ENCODE measurements at regions not wholly inside any gene's neighbourhood (a gene's known extent, or its start where the extent isn't known, plus 50 kb on each side); places are given as distances from the start of the nearest gene placed in this dataset.

DNA sequence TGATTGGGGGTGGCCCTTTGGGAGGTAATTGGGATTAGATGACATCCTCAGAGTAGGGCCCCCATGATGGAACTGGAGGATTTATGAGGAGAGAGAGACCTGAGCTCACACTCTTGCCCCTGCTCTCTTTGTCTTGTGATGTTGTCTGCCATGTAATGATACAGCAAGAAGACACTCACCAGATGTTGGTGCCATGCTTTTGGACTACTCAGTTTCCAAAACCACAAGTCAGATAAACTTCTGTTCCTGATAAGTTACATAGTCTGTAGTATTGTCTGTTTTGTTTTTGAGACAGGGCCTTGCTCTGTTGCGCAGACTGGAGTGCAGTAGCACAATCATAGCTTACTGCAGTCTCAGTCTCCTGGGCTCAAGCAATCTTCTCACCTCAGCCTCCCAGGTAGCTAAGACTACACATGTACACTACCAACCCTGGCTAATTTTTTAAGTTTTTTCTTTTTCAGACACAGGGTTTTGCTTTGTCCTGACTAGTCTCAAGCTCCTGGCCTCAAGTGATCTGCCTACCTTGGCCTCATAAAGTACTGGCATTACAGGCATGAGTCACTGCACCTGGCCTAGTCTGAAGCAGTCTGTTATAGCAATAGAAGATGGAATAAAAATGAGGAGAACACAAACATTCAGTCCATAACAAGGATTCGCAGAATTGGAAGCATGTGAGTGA lies 115.0 kb upstream of the GALNT2 start:
- no peaks in the 10 kb centered on the region for H3K36me3 ChIP-seq
- H3K9me3 ChIP-seq (ENCODE audit: severe bottlenecking) = no peaks in the 10 kb centered on the region
- no peak overlapping the region for H3K4me3 ChIP-seq (ENCODE audit: low read depth, low read length)
- TF ChIP-seq, protein P1, sequence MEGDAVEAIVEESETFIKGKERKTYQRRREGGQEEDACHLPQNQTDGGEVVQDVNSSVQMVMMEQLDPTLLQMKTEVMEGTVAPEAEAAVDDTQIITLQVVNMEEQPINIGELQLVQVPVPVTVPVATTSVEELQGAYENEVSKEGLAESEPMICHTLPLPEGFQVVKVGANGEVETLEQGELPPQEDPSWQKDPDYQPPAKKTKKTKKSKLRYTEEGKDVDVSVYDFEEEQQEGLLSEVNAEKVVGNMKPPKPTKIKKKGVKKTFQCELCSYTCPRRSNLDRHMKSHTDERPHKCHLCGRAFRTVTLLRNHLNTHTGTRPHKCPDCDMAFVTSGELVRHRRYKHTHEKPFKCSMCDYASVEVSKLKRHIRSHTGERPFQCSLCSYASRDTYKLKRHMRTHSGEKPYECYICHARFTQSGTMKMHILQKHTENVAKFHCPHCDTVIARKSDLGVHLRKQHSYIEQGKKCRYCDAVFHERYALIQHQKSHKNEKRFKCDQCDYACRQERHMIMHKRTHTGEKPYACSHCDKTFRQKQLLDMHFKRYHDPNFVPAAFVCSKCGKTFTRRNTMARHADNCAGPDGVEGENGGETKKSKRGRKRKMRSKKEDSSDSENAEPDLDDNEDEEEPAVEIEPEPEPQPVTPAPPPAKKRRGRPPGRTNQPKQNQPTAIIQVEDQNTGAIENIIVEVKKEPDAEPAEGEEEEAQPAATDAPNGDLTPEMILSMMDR (IDR thresholded peaks at IDR 0.05; ENCODE audit: low read depth, low read length) = no peak
- no peak overlapping the region for H3K27ac ChIP-seq
- no peak for DNase-seq
- no peaks in the 10 kb centered on the region for H3K27me3 ChIP-seq (ENCODE audit: insufficient read depth, low read depth, severe bottlenecking)

DNA sequence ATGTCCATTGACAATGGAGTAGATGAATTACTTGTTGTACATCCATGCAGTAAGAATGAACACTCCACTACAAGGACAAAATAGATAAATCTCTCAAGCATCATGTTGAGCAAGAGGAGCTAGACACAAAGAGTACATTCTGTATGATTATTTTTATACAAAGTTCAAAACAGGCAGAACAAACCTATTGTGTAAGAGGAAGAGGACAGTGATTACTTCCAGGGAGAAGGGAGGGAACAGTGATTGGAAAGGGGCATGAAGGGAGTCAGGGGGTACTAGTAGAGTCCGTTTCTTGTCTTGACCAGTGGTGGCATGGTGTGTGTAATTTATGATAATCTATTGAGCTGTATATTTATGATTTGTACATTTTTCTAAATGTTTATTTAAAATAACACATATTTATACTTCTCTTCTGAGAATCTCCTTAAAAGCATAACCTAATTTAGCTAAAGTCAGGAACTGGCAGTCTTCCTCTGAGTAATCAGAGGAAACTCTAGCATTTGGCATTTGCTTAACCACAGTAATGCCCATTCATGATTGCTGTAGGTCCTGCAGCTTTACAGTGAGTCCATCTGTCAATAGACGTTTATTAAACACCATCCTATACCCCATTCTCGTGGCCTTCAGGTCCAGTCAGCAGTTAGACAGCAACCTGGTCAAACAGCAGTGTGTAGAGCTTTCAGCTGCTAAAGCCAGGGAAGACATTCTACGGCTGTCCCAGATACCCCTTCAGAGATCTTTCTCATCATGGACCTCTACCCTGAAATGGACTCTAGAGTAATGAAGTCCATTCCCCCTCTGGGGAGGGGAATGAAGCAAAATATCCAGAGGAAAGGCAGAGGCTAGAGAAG lies 114.1 kb upstream of the GALNT2 start:
- Histone ChIP-seq H3K9me3 (ENCODE audit: severe bottlenecking) (no peaks in the 10 kb centered on the region), H3K4me3 (ENCODE audit: low read depth, low read length) (no peak overlapping the region), H3K27me3 (ENCODE audit: insufficient read depth, low read depth, severe bottlenecking) (no peaks in the 10 kb centered on the region), H3K27ac (no peak overlapping the region), H3K36me3 (no peaks in the 10 kb centered on the region)
- TF ChIP-seq, protein P1 (IDR thresholded peaks at IDR 0.05; ENCODE audit: low read depth, low read length) = no peak
- no peak for DNase-seq

DNA sequence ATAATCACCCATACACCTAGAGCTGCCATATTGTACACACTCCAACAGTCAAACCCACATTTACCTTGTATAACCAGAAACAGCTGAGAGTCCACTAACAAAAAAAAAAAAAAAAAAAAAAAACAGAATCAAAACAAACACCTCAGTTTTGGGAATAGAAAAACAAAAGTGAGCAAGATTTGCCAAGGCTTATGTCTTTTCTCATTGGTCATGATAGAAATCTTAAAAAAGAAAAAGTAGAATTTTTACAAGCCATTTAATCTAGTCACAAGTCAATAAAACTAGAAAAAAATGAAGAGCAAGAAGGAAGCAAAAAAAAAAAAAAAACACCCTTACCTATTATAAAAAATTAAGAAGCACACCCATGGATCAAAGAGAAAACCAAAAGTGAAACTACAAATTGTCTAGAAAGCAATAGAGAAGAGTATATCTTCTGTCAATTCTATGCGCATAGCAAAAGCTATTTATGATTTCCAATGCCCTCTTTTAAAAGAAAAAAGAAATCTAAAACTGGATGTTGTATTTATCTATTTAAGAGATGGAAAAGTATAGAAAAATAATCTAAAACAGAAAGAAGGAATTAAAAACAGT lies 113.2 kb upstream of the GALNT2 start:
- Histone ChIP-seq H3K27me3 (ENCODE audit: insufficient read depth, low read depth, severe bottlenecking) (no peaks in the 10 kb centered on the region), H3K4me3 (ENCODE audit: low read depth, low read length) (no peak overlapping the region), H3K9me3 (ENCODE audit: severe bottlenecking) (no peaks in the 10 kb centered on the region), H3K36me3 (no peaks in the 10 kb centered on the region), H3K27ac (no peak overlapping the region)
- DNase-seq = no peak
- TF ChIP-seq, protein P1 (IDR thresholded peaks at IDR 0.05; ENCODE audit: low read depth, low read length) = no peak

DNA sequence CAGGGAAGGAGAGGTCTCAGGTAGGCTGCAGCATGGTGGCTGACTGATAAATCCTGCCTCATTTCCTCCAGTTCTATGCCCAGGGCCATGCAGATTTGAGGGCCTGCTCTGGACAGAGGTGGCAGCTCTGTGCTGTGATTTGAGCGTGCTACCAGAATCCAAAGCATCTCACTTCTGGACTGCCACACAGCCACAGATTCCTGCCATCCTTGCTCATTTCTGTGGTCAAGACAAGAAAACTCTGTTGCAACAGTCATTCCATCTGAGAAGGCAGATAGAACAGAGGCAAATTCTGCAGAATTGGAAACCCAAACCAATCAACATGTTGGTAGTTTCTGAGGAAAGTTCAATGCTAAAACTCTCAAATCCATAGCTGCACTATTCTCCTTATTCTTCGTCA lies 102.8 kb upstream of the GALNT2 start:
- H3K27ac ChIP-seq = no peak overlapping the region
- H3K9me3 ChIP-seq (ENCODE audit: severe bottlenecking) = no peaks in the 10 kb centered on the region
- TF ChIP-seq, protein P1 (IDR thresholded peaks at IDR 0.05; ENCODE audit: low read depth, low read length) = no peak
- DNase-seq = no peak
- H3K4me3 ChIP-seq (ENCODE audit: low read depth, low read length) = no peak overlapping the region
- no peaks in the 10 kb centered on the region for H3K36me3 ChIP-seq
- H3K27me3 ChIP-seq (ENCODE audit: insufficient read depth, low read depth, severe bottlenecking) = no peaks in the 10 kb centered on the region

DNA sequence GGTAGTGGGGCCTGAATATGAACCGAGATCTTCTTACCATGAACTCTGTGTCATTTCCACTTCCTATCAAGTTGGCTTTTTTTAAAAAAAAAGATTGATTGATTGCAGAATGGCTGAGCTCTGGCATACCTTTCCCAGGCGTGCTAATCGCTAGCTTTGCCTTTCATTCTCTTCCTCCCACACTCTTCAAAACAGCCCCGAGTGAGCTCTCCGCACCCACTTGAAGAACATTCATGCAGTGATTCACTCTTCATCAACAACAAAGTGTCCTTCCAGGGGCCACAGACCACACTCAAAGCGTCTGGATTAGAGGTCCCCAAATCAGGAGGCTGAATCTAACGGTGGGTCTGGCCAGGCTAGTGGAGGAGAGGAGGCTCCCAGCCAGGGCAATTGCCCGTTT lies 96.3 kb upstream of the GALNT2 start:
- TF ChIP-seq, protein P1 (IDR thresholded peaks at IDR 0.05; ENCODE audit: low read depth, low read length) = no peak
- Histone ChIP-seq H3K36me3 (no peaks in the 10 kb centered on the region), H3K27ac (no peak overlapping the region), H3K9me3 (ENCODE audit: severe bottlenecking) (no peaks in the 10 kb centered on the region), H3K27me3 (ENCODE audit: insufficient read depth, low read depth, severe bottlenecking) (no peaks in the 10 kb centered on the region), H3K4me3 (ENCODE audit: low read depth, low read length) (no peak overlapping the region)
- no peak for DNase-seq

Measured in WERI-Rb-1 (cell line).